ENCODE measurements at regions not wholly inside any gene's neighbourhood (a gene's known extent, or its start where the extent isn't known, plus 50 kb on each side); places are given as distances from the start of the nearest gene placed in this dataset.

GRCh38 chr1:209367061-209367772 lies 216.3 kb upstream of the CAMK1G start:
- CTCF ChIA-PET = no interaction called here
- TF ChIP-seq TARDBP (IDR thresholded peaks at IDR 0.05) (no peak), L3MBTL2 (conservative IDR thresholded peaks at IDR 0.05) (no peak), BHLHE40 (IDR thresholded peaks at IDR 0.05; ENCODE audit: borderline replicate concordance) (no peak), NFRKB (IDR thresholded peaks at IDR 0.05) (no peak), PKNOX1 (IDR thresholded peaks at IDR 0.05) (no peak), ZNF384 (IDR thresholded peaks at IDR 0.05) (no peak), ELF4 (IDR thresholded peaks at IDR 0.05) (no peak), ARNT (IDR thresholded peaks at IDR 0.05) (no peak), FOXK2 (IDR thresholded peaks at IDR 0.05) (no peak), CTBP1 (IDR thresholded peaks at IDR 0.05; ENCODE audit: borderline replicate concordance) (no peak), FOXA1 (IDR thresholded peaks at IDR 0.05) (no peak), SP1 (IDR thresholded peaks at IDR 0.05) (no peak), LEF1 (IDR thresholded peaks at IDR 0.05; ENCODE audit: borderline replicate concordance) (no peak), FOXM1 (IDR thresholded peaks at IDR 0.05; ENCODE audit: borderline replicate concordance) (no peak)
- POLR2A ChIA-PET = no interaction called here
- no peak for DNase-seq (ENCODE audit: extremely low spot score)

GRCh38 chr1:209368864-209369598 lies 214.5 kb upstream of the CAMK1G start:
- DNase-seq (ENCODE audit: extremely low spot score) = no peak
- CTCF ChIA-PET = interaction anchor here (1.2 kb wide), 1 partner anchor 14 kb away, joined by 6 read pairs; no protein-coding TSS in a partner anchor
- TF ChIP-seq FOXM1 (IDR thresholded peaks at IDR 0.05; ENCODE audit: borderline replicate concordance) (no peak), FOXK2 (IDR thresholded peaks at IDR 0.05) (no peak), CTBP1 (IDR thresholded peaks at IDR 0.05; ENCODE audit: borderline replicate concordance) (no peak), SUZ12 (IDR thresholded peaks at IDR 0.05) (no peak), ELF4 (IDR thresholded peaks at IDR 0.05) (no peak), LEF1 (IDR thresholded peaks at IDR 0.05; ENCODE audit: borderline replicate concordance) (no peak), SP1 (IDR thresholded peaks at IDR 0.05) (no peak), ZNF384 (IDR thresholded peaks at IDR 0.05) (no peak), NFRKB (IDR thresholded peaks at IDR 0.05) (no peak), L3MBTL2 (conservative IDR thresholded peaks at IDR 0.05) (no peak)
- POLR2A ChIA-PET = no interaction called here

- ChIA-PET POLR2A (no interaction called here), CTCF (interaction anchor here (1.2 kb wide), 1 partner anchor 16 kb away, joined by 6 read pairs; no protein-coding TSS in a partner anchor)
- DNase-seq (ENCODE audit: extremely low spot score) = no peak
- TF ChIP-seq PKNOX1 (IDR thresholded peaks at IDR 0.05) = no peak
- no peak for TF ChIP-seq FOXA1 (IDR thresholded peaks at IDR 0.05)
Observed at GRCh38 chr1:209370241-209370995, 213.1 kb upstream of the CAMK1G start.

- POLR2A ChIA-PET = no interaction called here
- no peak for TF ChIP-seq SP1 (IDR thresholded peaks at IDR 0.05)
- TF ChIP-seq ZNF384 (IDR thresholded peaks at IDR 0.05) = no peak
- TF ChIP-seq SUZ12 (IDR thresholded peaks at IDR 0.05) = no peak
- no peak for TF ChIP-seq HDGF (IDR thresholded peaks at IDR 0.05; ENCODE audit: borderline replicate concordance)
- TF ChIP-seq NFRKB (IDR thresholded peaks at IDR 0.05) = no peak
- TF ChIP-seq ARNT (IDR thresholded peaks at IDR 0.05) = no peak
- TF ChIP-seq FOXA1 (IDR thresholded peaks at IDR 0.05) = no peak
- no peak for TF ChIP-seq TARDBP (IDR thresholded peaks at IDR 0.05)
- no peak for TF ChIP-seq ELF4 (IDR thresholded peaks at IDR 0.05)
- no peak for TF ChIP-seq PKNOX1 (IDR thresholded peaks at IDR 0.05)
- no peak for TF ChIP-seq L3MBTL2 (conservative IDR thresholded peaks at IDR 0.05)
- no peak for TF ChIP-seq CTBP1 (IDR thresholded peaks at IDR 0.05; ENCODE audit: borderline replicate concordance)
- TF ChIP-seq FOXK2 (IDR thresholded peaks at IDR 0.05) = no peak
- no peak for DNase-seq (ENCODE audit: extremely low spot score)
- CTCF ChIA-PET = interaction anchor here (0.6 kb wide), 1 partner anchor 14 kb away, joined by 3 read pairs; no protein-coding TSS in a partner anchor
Observed at GRCh38 chr1:209375097-209375496, 208.4 kb upstream of the CAMK1G start.

- DNase-seq (ENCODE audit: extremely low spot score) = no peak
- TF ChIP-seq NFRKB (IDR thresholded peaks at IDR 0.05) (no peak), FOXA1 (IDR thresholded peaks at IDR 0.05) (no peak), SUZ12 (IDR thresholded peaks at IDR 0.05) (no peak), ELF4 (IDR thresholded peaks at IDR 0.05) (no peak), BHLHE40 (IDR thresholded peaks at IDR 0.05; ENCODE audit: borderline replicate concordance) (no peak)
- ChIA-PET POLR2A (no interaction called here), CTCF (interaction anchor here (0.9 kb wide), 1 partner anchor 190 kb away, joined by 5 read pairs; no protein-coding TSS in a partner anchor)
Observed at GRCh38 chr1:209375671-209376365, 207.7 kb upstream of the CAMK1G start.
